Glutamatergic neuron (in vitro differentiated cells): ENCODE measurements at regions not wholly inside any gene's neighbourhood (a gene's known extent, or its start where the extent isn't known, plus 50 kb on each side); places are given as distances from the start of the nearest gene placed in this dataset.

Source experiments
- DNase-seq: peaks from one replicate; pipeline ENCODE4 v3.0.0; 2022
- H3K27ac Mint-ChIP-seq: one replicate; pipeline ENCODE4 v1.8.0; 2020; ENCODE audit warnings: mild to moderate bottlenecking, mixed read lengths, inconsistent platforms; ENCODE audit not compliant: unreplicated experiment
- H3K27me3 Mint-ChIP-seq: one replicate; pipeline ENCODE4 v1.8.0; 2020; ENCODE audit warnings: mild to moderate bottlenecking, moderate library complexity, mixed read lengths, inconsistent platforms; ENCODE audit not compliant: unreplicated experiment
- H3K36me3 Mint-ChIP-seq: one replicate; pipeline ENCODE4 v1.8.0; 2020; ENCODE audit warnings: mild to moderate bottlenecking, mixed read lengths, inconsistent platforms; ENCODE audit not compliant: unreplicated experiment
- H3K4me1 Mint-ChIP-seq: one replicate; pipeline ENCODE4 v1.8.0; 2020; ENCODE audit warnings: mild to moderate bottlenecking, low read depth, mixed read lengths, inconsistent platforms; ENCODE audit not compliant: unreplicated experiment
- H3K4me3 Mint-ChIP-seq: one replicate; pipeline ENCODE4 v1.8.0; 2020; ENCODE audit warnings: mild to moderate bottlenecking, mixed read lengths, inconsistent platforms; ENCODE audit not compliant: unreplicated experiment
- H3K9me3 Mint-ChIP-seq: one replicate; pipeline ENCODE4 v1.8.0; 2020; ENCODE audit warnings: mild to moderate bottlenecking, moderate library complexity, mixed read lengths, inconsistent platforms; ENCODE audit not compliant: unreplicated experiment
- CTCF ChIP-seq: fragments of 200-600 bp; sonication (generic); IDR thresholded peaks from one replicate; pipeline ENCODE4 v1.5.0; 2021; ENCODE audit not compliant: partially characterized antibody, unreplicated experiment

- Mint-ChIP-seq H3K27ac (no peak overlapping the region), H3K36me3 (no peaks in the 10 kb centered on the region), H3K27me3 (no peaks in the 10 kb centered on the region), H3K4me3 (no peak overlapping the region), H3K4me1 (peaks cover 11% of the 10 kb centered on the region), H3K9me3 (no peaks in the 10 kb centered on the region)
- TF ChIP-seq CTCF = peak; percentile 25
- DNase-seq = peak; percentile 14
Measured at GRCh38 chr1:187264995-187265602, 436.4 kb downstream of the PLA2G4A start.

- Mint-ChIP-seq H3K27ac (peak overlapping the region; percentile 73), H3K27me3 (no peaks in the 10 kb centered on the region), H3K4me3 (no peak overlapping the region), H3K4me1 (peaks cover 11% of the 10 kb centered on the region), H3K9me3 (no peaks in the 10 kb centered on the region), H3K36me3 (no peaks in the 10 kb centered on the region)
- no peak for TF ChIP-seq CTCF
- no peak for DNase-seq
Measured at GRCh38 chr1:187266051-187266450, 437.3 kb downstream of the PLA2G4A start.

- Mint-ChIP-seq H3K36me3 (no peaks in the 10 kb centered on the region), H3K4me3 (no peak overlapping the region), H3K4me1 (peaks cover 11% of the 10 kb centered on the region), H3K9me3 (no peaks in the 10 kb centered on the region), H3K27me3 (no peaks in the 10 kb centered on the region), H3K27ac (no peak overlapping the region)
- TF ChIP-seq CTCF = no peak
- no peak for DNase-seq
Measured at GRCh38 chr1:187267827-187268226, 439.1 kb downstream of the PLA2G4A start.

GRCh38 chr1:187270256-187270655 lies 441.5 kb downstream of the PLA2G4A start:
- Mint-ChIP-seq H3K27me3 (peaks cover 2% of the 10 kb centered on the region), H3K36me3 (no peaks in the 10 kb centered on the region), H3K4me3 (no peak overlapping the region), H3K4me1 (peaks cover 11% of the 10 kb centered on the region), H3K9me3 (no peaks in the 10 kb centered on the region), H3K27ac (no peak overlapping the region)
- no peak for TF ChIP-seq CTCF
- no peak for DNase-seq

- no peak overlapping the region for H3K27ac Mint-ChIP-seq
- no peaks in the 10 kb centered on the region for H3K36me3 Mint-ChIP-seq
- H3K4me1 Mint-ChIP-seq = no peaks in the 10 kb centered on the region
- no peak for DNase-seq
- H3K27me3 Mint-ChIP-seq = peaks cover 2% of the 10 kb centered on the region
- no peaks in the 10 kb centered on the region for H3K9me3 Mint-ChIP-seq
- TF ChIP-seq CTCF = no peak
- H3K4me3 Mint-ChIP-seq = no peak overlapping the region
Measured at GRCh38 chr1:187275346-187275745, 446.6 kb downstream of the PLA2G4A start.
